SK-N-SH (cell line): ENCODE measurements at regions not wholly inside any gene's neighbourhood (a gene's known extent, or its start where the extent isn't known, plus 50 kb on each side); places are given as distances from the start of the nearest gene placed in this dataset.

Experiments used
- CTCF ChIP-seq: fragments of 200-600 bp; sonication (generic); IDR thresholded peaks from 2 replicates; pipeline ENCODE4 v1.6.1; 2017; ENCODE audit warnings: antibody characterized with exemption, mild to moderate bottlenecking, moderate library complexity
- EZH2phosphoT487 ChIP-seq: fragments of 200-600 bp; sonication (generic); IDR thresholded peaks from 2 replicates; pipeline ENCODE4 v1.6.1; 2017; ENCODE audit warnings: low read depth, mixed run types, mild to moderate bottlenecking, antibody characterized with exemption, moderate library complexity, borderline replicate concordance
- GABPA ChIP-seq: IDR thresholded peaks from 2 replicates; pipeline ENCODE4 v1.4.0; 2012; ENCODE audit warnings: low read depth, mild to moderate bottlenecking
- JUND ChIP-seq: IDR thresholded peaks from 2 replicates; pipeline ENCODE4 v1.4.0; 2012
- POLR2AphosphoS5 ChIP-seq: IDR thresholded peaks from 2 replicates; pipeline ENCODE4 v1.6.1; 2012; ENCODE audit warnings: low read depth, low read length
- REST ChIP-seq: IDR thresholded peaks from 2 replicates; pipeline ENCODE4 v1.6.1; 2012; ENCODE audit warnings: mild to moderate bottlenecking, low read depth, low read length, moderate library complexity
- RFX5 ChIP-seq: IDR thresholded peaks from 2 replicates; pipeline ENCODE4 v1.6.1; 2012; ENCODE audit warnings: mild to moderate bottlenecking, improper control_type of control experiment, low read length
- RXRA ChIP-seq: IDR thresholded peaks from 2 replicates; pipeline ENCODE4 v1.4.0; 2012; ENCODE audit warnings: low read depth, mild to moderate bottlenecking, borderline replicate concordance
- YY1 ChIP-seq: IDR thresholded peaks from 2 replicates; pipeline ENCODE4 v1.4.0; 2012; ENCODE audit warnings: low read depth, mild to moderate bottlenecking
- ZBTB33 ChIP-seq: IDR thresholded peaks from 2 replicates; pipeline ENCODE4 v1.4.0; 2012; ENCODE audit warnings: low read depth, borderline replicate concordance

- TF ChIP-seq ZBTB33 (no peak), EZH2phosphoT487 (no peak), RFX5 (no peak), CTCF (no peak), YY1 (no peak), GABPA (no peak), POLR2AphosphoS5 (no peak), REST (no peak), JUND (no peak), RXRA (no peak)
These were observed 397.8 kb downstream of the TLE4 start for GRCh38 chr9:79969393-79970145.
